GM21447 (cell line): ENCODE measurements at regions not wholly inside any gene's neighbourhood (a gene's known extent, or its start where the extent isn't known, plus 50 kb on each side); places are given as distances from the start of the nearest gene placed in this dataset.

Experiments used
- ATAC-seq: cut with Tn5 transposase; IDR thresholded peaks from one replicate; pipeline ENCODE4 v1.9.1; 2021; ENCODE audit not compliant: unreplicated experiment

- ATAC-seq = no peak
Measured at GRCh38 chr9:82367929-82368328, 379.4 kb downstream of the SPATA31D1 start.

DNA sequence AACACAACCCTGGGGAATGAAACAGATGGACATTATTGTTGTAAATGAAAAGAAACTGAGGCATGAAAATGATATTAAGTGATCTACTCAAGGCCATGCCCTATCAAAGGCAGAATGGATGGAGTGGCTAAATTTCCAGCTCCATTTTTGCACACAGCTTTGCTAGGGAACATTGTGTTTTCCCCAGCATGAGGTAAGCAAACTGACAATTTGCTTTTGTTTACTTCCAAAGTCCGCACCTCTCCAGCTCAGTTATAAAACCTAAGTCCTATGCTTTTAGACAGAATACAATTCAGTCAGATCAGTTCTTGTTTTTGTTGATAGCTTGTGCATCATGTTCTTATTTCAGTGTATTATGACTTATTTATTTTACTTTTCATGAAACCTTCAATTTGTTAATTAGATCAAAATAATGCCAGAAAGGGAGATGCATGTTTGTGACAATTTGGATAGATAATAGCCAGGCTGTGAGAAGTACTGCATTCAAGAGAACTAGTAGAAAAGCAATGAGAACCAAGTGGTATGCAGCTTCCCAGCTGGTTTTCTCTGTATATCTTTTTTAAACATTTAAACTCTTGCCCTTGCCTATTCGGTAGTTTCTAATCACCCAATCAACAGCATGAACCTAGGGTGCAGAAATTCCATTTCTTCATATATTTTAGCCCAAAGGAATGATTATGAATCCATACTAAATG lies 380.8 kb downstream of the SPATA31D1 start:
- no peak for ATAC-seq

- no peak for ATAC-seq
Measured at GRCh38 chr9:82375041-82375440, 386.5 kb downstream of the SPATA31D1 start.

DNA sequence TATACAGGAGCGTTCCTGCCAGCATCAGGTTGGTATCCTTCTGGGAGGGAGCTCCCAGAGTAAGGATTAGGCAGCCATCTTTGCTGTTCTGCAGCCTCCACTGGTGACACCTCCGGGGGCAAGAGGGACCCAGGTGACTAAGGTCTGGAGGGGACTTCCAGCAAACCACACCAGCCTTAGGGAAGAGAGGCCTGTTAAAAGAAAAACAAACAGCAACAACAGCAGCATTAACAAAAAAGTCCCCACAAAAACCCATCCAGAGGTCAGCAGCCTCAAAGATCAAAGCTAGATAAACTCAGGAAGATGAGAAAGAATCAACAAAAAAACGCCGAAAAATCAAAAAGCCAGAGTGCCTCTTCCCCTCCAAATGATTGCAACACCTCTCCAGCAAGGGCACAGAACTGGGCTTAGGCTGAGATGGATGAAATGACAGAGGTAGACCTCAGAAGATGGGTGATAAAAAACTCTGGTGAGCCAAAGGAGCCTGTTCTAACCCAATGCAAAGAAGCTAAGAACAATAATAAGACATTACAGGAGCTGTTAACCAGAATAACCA lies 388.2 kb downstream of the SPATA31D1 start:
- ATAC-seq = no peak

- no peak for ATAC-seq
Measured at GRCh38 chr9:82382887-82383616, 394.5 kb downstream of the SPATA31D1 start.

DNA sequence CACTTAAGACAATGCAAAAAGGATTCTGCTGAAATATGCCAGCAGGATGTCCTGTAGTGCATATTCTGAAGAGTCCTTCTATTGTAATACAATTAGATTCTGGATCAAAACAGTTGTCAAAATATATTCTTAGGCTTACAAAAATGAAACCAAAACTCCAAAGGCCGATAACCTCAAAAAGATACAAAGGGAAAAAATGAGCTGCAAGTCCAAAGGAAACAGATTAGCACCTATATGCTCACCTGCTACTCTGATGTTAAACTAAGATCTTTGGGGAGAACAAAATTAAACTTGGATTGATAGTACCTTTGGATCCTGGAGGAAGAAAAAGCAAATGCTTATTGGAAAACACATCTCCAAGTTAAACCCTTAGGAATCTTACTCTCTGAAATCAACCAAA lies 397.1 kb downstream of the SPATA31D1 start:
- no peak for ATAC-seq

DNA sequence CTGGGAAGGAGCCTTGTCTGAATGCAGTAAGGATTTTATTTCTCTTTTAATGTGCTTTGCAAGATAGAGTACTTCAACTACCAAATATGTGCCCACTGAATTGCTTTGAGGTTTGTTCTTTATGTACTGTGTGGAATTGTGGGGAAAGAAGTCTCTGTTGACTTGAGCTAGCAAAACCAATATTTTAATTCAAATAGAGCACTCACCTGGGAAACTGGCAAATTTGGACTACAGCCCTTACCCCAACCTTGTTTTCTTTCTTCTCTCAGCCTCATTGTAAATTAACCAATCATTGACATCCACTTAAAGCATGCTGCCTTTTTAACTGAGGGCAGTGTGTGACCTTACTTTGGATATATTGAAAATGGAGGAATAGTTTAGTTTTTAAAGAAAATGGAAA lies 409.0 kb downstream of the SPATA31D1 start:
- no peak for ATAC-seq

- ATAC-seq = no peak
Measured at GRCh38 chr9:82404196-82404870, 415.8 kb downstream of the SPATA31D1 start.

- ATAC-seq = no peak
Measured at GRCh38 chr9:82404881-82405280, 416.3 kb downstream of the SPATA31D1 start.

DNA sequence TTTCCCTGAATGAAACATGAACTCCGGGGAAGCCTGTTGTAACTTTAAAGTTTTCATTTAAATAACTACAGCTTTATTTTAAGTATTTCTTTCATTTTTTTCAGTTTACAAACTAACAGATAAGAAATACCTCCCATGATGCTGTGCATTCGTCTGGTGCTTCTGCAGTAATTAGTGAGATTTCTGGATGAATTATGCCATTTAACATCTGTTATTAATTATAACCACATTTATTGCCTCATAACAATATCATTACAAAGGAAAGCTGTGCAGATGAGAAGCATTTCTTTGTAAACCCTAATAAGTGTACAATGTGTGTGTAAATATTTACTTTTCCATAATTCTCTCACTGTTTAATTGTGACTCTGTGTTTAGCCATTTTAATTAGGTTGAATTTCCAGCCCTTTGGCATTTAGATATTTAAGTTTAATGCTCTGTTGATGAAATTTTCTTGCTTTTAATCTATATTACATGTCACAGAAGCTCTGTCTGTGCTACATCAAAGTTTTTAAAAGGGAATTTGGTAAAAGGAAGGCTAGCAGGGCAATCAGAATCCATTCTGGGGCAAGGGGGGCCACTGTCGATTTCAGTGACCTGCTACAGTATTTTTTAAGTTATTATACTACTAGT lies 418.0 kb downstream of the SPATA31D1 start:
- ATAC-seq = no peak

GRCh38 chr9:82410306-82410705 lies 421.7 kb downstream of the SPATA31D1 start:
- peak; percentile 98 for ATAC-seq

DNA sequence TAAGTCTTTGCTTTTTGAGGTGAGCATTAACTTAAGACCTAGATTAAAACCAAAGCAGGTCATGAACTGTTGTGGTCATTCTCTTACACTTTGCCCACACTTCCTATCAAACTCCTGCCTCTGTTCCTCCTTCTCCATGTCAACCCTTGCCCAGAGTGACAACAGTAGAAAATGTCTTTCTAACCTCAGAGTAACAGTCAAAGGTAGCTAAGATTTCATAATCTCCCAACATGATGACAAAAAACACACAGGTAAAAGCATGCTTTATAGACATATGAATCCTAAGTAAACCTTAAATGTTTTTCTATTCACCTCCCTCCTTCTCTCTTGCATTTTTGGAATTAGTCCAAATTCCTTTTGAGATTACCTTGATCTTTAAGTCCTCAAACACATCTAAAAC lies 422.3 kb downstream of the SPATA31D1 start:
- ATAC-seq = no peak

- no peak for ATAC-seq
Measured at GRCh38 chr9:82412586-82413305, 424.2 kb downstream of the SPATA31D1 start.

GRCh38 chr9:82417501-82417900 lies 428.9 kb downstream of the SPATA31D1 start:
- no peak for ATAC-seq

- ATAC-seq = no peak
Measured at GRCh38 chr9:82418334-82418733, 429.8 kb downstream of the SPATA31D1 start.

DNA sequence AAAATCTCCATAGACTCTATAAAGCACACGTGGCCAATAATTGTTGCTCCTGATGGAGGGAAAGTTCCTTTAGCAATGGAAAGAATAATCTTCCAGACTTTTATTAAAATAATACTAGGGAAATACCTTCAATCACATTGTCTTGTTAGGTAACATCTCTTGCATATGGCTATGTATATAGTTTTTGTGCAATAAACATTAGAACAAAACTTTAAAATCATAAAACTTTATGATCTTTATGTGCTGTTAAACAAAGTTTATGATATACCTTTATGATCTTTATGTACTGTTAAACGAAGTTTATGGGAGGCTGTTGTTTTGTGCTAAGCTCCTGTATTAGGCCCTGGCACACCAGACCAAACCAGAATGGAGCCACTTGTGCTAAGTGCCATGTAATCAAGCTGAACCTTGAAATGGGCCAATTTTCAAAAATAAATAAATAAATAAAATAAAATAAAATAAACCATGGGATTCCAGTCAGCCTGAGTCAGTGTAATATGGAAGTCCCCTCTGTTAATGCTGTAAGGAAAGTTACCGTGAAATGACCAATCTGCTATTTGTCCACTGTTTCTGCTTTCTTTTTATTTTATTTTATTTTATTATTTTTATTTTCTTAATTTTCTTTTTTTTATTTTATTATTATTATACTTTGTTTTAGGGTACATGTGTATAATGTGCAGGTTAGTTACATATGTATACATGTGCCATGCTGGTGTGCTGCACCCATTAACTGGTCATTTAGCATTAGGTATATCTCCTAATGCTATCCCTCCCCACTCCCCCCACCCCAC lies 431.3 kb downstream of the SPATA31D1 start:
- no peak for ATAC-seq

DNA sequence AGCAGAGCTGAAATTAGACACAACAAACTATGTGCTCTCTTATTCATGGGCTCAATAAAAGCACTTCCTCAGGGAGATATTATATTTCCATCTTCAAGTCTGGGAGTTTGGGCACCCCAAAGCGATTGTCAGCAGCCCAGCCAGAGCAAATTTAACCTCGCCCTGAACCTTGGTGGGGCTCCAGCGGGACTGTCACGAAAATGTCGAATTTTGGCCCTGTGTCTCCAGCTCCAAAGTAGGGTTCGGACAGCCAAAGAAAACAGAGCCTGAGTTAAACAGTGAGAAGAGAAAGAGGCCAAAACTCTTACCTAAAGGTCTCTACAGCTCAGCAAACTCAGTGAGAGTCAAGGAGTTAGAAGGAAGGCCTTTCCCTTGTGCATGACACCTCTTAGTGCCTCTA lies 432.9 kb downstream of the SPATA31D1 start:
- ATAC-seq = no peak

GRCh38 chr9:82423700-82424099 lies 435.1 kb downstream of the SPATA31D1 start:
- ATAC-seq = no peak

DNA sequence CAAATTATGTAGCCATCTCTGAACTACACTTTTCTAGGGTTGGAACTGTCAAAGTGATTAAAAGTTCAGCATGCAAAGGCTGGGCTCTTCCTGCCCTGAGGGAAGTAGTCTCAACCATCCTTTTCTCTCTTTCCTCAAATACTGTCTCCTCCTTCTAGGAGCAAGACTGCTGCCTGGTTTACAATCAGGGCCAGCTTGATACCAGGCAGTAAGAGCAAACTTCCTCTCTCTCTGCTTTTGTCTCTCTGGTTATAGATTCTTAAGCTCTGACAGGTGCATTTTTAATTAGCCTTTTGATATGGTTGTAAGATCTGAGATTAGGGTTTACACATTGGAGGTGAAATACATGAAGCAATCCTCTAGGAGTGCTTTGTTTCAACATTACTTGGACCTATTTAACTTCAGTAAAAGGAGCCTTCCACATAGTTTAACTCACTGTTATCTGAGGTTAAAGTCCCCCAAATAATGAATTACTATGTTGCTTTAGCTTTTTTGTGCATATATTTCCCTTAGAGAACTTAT lies 436.1 kb downstream of the SPATA31D1 start:
- no peak for ATAC-seq

DNA sequence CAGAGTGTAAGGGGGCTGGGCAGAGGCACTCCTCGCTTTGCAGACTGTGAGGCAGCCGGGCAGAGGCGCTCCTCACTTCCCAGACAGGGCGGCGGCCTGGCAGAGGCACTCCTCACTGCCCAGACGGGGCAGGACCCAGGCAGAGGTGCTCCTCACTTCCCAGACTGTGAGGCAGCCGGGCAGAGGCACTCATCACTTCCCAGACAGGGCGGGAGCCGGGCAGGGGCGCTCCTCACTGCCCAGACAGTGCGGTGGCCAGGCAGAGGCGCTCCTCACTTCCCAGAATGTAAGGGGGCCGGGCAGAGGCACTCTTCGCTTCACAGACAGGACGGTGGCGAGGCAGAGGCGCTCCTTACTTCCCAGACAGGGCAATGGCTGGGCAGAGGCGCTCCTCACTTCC lies 442.5 kb downstream of the SPATA31D1 start:
- ATAC-seq = no peak
